ENCODE measurements at regions not wholly inside any gene's neighbourhood (a gene's known extent, or its start where the extent isn't known, plus 50 kb on each side); places are given as distances from the start of the nearest gene placed in this dataset.

- TF ChIP-seq, protein P1, sequence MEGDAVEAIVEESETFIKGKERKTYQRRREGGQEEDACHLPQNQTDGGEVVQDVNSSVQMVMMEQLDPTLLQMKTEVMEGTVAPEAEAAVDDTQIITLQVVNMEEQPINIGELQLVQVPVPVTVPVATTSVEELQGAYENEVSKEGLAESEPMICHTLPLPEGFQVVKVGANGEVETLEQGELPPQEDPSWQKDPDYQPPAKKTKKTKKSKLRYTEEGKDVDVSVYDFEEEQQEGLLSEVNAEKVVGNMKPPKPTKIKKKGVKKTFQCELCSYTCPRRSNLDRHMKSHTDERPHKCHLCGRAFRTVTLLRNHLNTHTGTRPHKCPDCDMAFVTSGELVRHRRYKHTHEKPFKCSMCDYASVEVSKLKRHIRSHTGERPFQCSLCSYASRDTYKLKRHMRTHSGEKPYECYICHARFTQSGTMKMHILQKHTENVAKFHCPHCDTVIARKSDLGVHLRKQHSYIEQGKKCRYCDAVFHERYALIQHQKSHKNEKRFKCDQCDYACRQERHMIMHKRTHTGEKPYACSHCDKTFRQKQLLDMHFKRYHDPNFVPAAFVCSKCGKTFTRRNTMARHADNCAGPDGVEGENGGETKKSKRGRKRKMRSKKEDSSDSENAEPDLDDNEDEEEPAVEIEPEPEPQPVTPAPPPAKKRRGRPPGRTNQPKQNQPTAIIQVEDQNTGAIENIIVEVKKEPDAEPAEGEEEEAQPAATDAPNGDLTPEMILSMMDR (IDR thresholded peaks at IDR 0.05; ENCODE audit: insufficient read depth, low read depth, low read length, missing control alignments) = no peak
- DNase-seq (ENCODE audit: low read depth) = no peak
- H3K4me3 ChIP-seq (ENCODE audit: low read length) = no peak overlapping the region
Measured at GRCh38 chr2:37550190-37550589, 121.3 kb downstream of the CDC42EP3 start.

GRCh38 chr2:37551783-37552182 is 119.7 kb downstream of the CDC42EP3 start:
- no peak for DNase-seq (ENCODE audit: low read depth)
- no peak overlapping the region for H3K4me3 ChIP-seq (ENCODE audit: low read length)
- TF ChIP-seq, protein P1 (IDR thresholded peaks at IDR 0.05; ENCODE audit: insufficient read depth, low read depth, low read length, missing control alignments) = no peak

GRCh38 chr2:37552339-37552738 is 119.1 kb downstream of the CDC42EP3 start:
- DNase-seq (ENCODE audit: low read depth) = peak; percentile 60
- no peak overlapping the region for H3K4me3 ChIP-seq (ENCODE audit: low read length)
- TF ChIP-seq, protein P1 (IDR thresholded peaks at IDR 0.05; ENCODE audit: insufficient read depth, low read depth, low read length, missing control alignments) = no peak

- DNase-seq (ENCODE audit: low read depth) = no peak
- no peak overlapping the region for H3K4me3 ChIP-seq (ENCODE audit: low read length)
- TF ChIP-seq, protein P1 (IDR thresholded peaks at IDR 0.05; ENCODE audit: insufficient read depth, low read depth, low read length, missing control alignments) = no peak
Measured at GRCh38 chr2:37553411-37554154, 117.9 kb downstream of the CDC42EP3 start.

DNA sequence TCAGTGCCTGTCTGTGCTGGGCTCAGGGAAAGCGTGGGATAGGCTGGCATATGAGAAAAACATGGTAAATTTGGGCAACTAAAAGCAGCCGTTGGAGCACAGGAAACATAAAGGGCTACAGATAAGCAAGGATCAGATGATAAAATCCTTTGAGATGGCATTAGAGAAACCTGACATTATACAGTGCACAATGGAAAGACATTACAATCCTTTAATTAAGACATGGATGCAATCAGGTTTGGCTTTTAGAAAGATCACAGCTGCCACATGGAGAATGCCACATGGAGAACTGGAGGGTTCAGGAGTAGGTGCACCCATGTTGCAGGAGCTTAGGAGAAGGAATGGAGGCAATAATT is 117.3 kb downstream of the CDC42EP3 start:
- no peak overlapping the region for H3K4me3 ChIP-seq (ENCODE audit: low read length)
- TF ChIP-seq, protein P1 (IDR thresholded peaks at IDR 0.05; ENCODE audit: insufficient read depth, low read depth, low read length, missing control alignments) = no peak
- DNase-seq (ENCODE audit: low read depth) = no peak

DNA sequence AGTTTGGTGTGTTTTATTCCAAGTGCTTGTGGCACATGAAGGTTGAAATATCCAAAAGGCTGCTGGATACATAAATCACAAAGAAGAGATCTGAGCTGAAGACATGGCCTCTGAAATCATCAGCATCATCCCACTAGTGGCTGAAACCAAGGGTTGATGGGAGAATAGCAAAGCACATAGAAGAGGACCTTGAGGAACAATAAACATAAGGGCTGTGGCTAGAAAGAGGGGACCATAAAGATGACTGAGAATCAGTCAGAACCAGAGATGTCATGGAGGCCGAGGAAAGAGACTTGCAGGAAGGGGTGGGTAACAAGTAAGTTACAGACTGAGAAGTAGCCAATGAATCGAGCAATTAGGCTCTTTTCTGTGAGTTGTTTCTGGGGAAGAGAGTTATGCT is 116.8 kb downstream of the CDC42EP3 start:
- TF ChIP-seq, protein P1 (IDR thresholded peaks at IDR 0.05; ENCODE audit: insufficient read depth, low read depth, low read length, missing control alignments) = no peak

GRCh38 chr2:37555457-37555856 is 116.0 kb downstream of the CDC42EP3 start:
- no peak overlapping the region for H3K4me3 ChIP-seq (ENCODE audit: low read length)
- TF ChIP-seq, protein P1 (IDR thresholded peaks at IDR 0.05; ENCODE audit: insufficient read depth, low read depth, low read length, missing control alignments) = no peak
- DNase-seq (ENCODE audit: low read depth) = no peak

More for the DNA sequence above, 116.8 kb downstream of the CDC42EP3 start:
- DNase-seq (ENCODE audit: low read depth) = no peak
- H3K4me3 ChIP-seq (ENCODE audit: low read length) = no peak overlapping the region
